Central memory CD4-positive, alpha-beta T cell (primary cell): ENCODE measurements at regions not wholly inside any gene's neighbourhood (a gene's known extent, or its start where the extent isn't known, plus 50 kb on each side); places are given as distances from the start of the nearest gene placed in this dataset.

Experiments
- DNase-seq: peaks from one replicate; pipeline ENCODE4 v3.0.0; 2022

GRCh38 chr3:139286241-139286640 lies 57.6 kb upstream of the MRPS22 start:
- DNase-seq = no peak

GRCh38 chr3:139286825-139287224 lies 57.0 kb upstream of the MRPS22 start:
- no peak for DNase-seq

GRCh38 chr3:139287557-139287956 lies 56.3 kb upstream of the MRPS22 start:
- DNase-seq = no peak

- DNase-seq = no peak
These were observed 55.5 kb upstream of the MRPS22 start for GRCh38 chr3:139288266-139288821.

GRCh38 chr3:139289860-139290524 lies 53.8 kb upstream of the MRPS22 start:
- no peak for DNase-seq

- no peak for DNase-seq
These were observed 52.4 kb upstream of the MRPS22 start for GRCh38 chr3:139291276-139292051.

GRCh38 chr3:139292192-139292591 lies 51.6 kb upstream of the MRPS22 start:
- no peak for DNase-seq

- no peak for DNase-seq
These were observed 50.8 kb upstream of the MRPS22 start for GRCh38 chr3:139292711-139293664.

GRCh38 chr3:139293665-139294023 lies 50.2 kb upstream of the MRPS22 start:
- no peak for DNase-seq
